BLaER1 treated with 17β-estradiol and CSF1 and Interleukin-3, amounts not matched to agents 10 nM and 100 nM (cell line): ENCODE measurements at regions not wholly inside any gene's neighbourhood (a gene's known extent, or its start where the extent isn't known, plus 50 kb on each side); places are given as distances from the start of the nearest gene placed in this dataset.
A peak's percentile ranks its signal among the peaks of the same experiment; 100 is the strongest.

ENCODE experiments used
- H3K27ac ChIP-seq, 11 experiments: shearing (Covaris generic); formaldehyde crosslinking; 2 replicates each; pipeline ENCODE4 v1.8.1; 2022
- H3K27me3 ChIP-seq, 11 experiments: shearing (Covaris generic); formaldehyde crosslinking; 2 replicates each; pipeline ENCODE4 v1.8.1; 2022
- H3K36me3 ChIP-seq, 11 experiments: shearing (Covaris generic); formaldehyde crosslinking; 2 replicates each; pipeline ENCODE4 v1.8.1; 2022
- H3K4me1 ChIP-seq, 10 experiments: shearing (Covaris generic); formaldehyde crosslinking; 2 replicates each; pipeline ENCODE4 v1.8.1; 2022
- H3K4me2 ChIP-seq, 11 experiments: shearing (Covaris generic); formaldehyde crosslinking; 2 replicates each; pipeline ENCODE4 v1.8.1; 2022
- H3K4me3 ChIP-seq, 10 experiments: shearing (Covaris generic); formaldehyde crosslinking; 2 replicates each; pipeline ENCODE4 v1.8.1; 2022
- H3K9ac ChIP-seq, 11 experiments: shearing (Covaris generic); formaldehyde crosslinking; 2 replicates each; pipeline ENCODE4 v1.8.1; 2022
- H3K9me3 ChIP-seq, 11 experiments: shearing (Covaris generic); formaldehyde crosslinking; replicated peaks in 1 of 11; 2 replicates each; pipeline ENCODE4 v1.8.1; 2022
- H4K20me1 ChIP-seq, 11 experiments: shearing (Covaris generic); formaldehyde crosslinking; 2 replicates each; pipeline ENCODE4 v1.8.1; 2022
- Cebpa-rat ChIP-seq, 11 experiments: shearing (Covaris generic); IDR thresholded peaks; 2 replicates each; pipeline ENCODE4 v1.8.1; 2022

DNA sequence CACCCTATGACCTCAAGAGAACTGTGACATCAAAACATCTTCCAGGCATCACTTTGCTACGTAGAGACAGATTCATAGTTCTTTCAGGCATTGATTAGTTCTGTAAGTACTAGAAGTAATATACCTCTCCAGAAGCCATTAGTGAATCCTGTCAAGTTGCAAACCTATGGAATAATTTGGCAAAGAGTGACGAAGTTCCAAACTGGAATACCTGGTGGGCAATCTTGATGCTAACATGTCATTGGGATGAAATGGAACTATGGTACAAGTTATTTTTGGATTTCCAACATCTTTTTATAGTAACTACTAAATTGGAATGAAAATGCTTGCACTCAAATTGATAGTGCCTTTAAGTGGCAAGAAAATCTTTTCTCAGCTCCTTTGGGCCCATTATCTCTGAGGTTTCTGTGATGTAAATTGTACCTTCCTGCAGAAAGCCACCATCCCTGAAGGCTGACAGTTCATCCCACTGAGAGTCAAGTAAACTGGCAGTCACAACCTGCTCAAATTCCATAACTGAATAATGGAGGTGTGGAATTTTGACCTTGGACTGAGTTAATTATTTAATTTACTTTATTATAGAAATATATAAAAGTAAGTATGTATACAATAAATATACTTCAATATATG, 435.5 kb downstream of the DTWD2 start:
- no peaks in the 10 kb centered on the region for H3K9me3 ChIP-seq

DNA sequence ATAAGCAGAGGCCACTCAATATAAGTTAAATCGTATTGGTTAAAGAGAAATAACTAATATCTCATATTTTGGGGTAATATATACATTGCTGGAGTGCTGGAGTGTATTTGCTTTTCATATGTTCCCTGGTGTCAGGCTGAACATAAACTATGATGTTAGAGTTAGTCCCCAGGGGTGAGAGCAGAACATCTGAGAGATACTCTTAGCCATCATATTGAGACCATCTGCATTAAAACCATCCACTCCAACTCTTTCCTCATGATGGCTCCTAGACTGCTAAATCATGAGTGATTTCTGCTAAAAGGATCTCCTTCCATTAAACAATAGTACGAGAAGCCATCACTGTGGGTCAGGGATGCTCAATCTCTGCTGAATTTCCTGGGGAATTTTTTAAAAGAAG, 436.2 kb downstream of the DTWD2 start:
- Histone ChIP-seq H3K27me3 (no peaks in the 10 kb centered on the region), H3K9me3 (no peaks in the 10 kb centered on the region), H3K4me2 (no peak overlapping the region), H4K20me1 (no peaks in the 10 kb centered on the region), H3K4me3 (no peak overlapping the region), H3K9ac (no peak overlapping the region), H3K36me3 (no peaks in the 10 kb centered on the region), H3K27ac (no peak overlapping the region), H3K4me1 (peaks cover 0 to 18% (median 4%) of the 10 kb centered on the region in 10 experiments; a peak in 11 of 20 replicates)
- TF ChIP-seq Cebpa-rat (IDR thresholded peaks at IDR 0.05), result no peak

More for the DNA sequence above, 435.5 kb downstream of the DTWD2 start:
- H4K20me1 ChIP-seq, result no peaks in the 10 kb centered on the region
- no peak overlapping the region for H3K4me3 ChIP-seq
- no peak overlapping the region for H3K4me2 ChIP-seq
- no peak overlapping the region for H3K27ac ChIP-seq
- no peaks in the 10 kb centered on the region for H3K36me3 ChIP-seq
- H3K4me1 ChIP-seq, result peaks cover 0 to 18% (median 7%) of the 10 kb centered on the region in 10 experiments; a peak in 11 of 20 replicates
- TF ChIP-seq Cebpa-rat (IDR thresholded peaks at IDR 0.05), result no peak
- H3K27me3 ChIP-seq, result no peaks in the 10 kb centered on the region
- H3K9ac ChIP-seq, result no peak overlapping the region

DNA sequence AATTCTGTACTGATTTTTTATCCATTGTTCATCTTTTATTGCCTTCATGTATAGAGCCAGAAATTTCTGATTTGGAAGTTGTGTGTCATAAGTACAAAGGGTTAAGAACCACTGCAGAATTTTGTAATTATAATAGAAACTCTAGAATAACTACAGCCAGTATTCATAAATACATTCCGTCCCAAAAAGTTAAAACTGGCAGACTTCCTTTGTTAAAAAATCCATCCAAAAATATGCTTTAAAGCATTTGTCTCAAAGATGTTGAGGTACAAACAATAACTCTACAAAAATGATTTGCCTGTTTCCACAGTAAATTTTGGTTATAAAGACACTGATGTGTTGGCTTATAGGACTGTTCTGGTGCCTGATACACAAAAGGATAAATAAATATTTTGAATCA, 436.6 kb downstream of the DTWD2 start:
- Histone ChIP-seq H3K4me3 (no peak overlapping the region), H3K9ac (no peak overlapping the region), H4K20me1 (no peaks in the 10 kb centered on the region), H3K4me1 (peaks cover 0 to 18% (median 3%) of the 10 kb centered on the region in 10 experiments; a peak in 9 of 20 replicates), H3K4me2 (no peak overlapping the region), H3K27ac (no peak overlapping the region), H3K27me3 (no peaks in the 10 kb centered on the region), H3K36me3 (no peaks in the 10 kb centered on the region), H3K9me3 (no peaks in the 10 kb centered on the region)
- TF ChIP-seq Cebpa-rat (IDR thresholded peaks at IDR 0.05), result no peak

DNA sequence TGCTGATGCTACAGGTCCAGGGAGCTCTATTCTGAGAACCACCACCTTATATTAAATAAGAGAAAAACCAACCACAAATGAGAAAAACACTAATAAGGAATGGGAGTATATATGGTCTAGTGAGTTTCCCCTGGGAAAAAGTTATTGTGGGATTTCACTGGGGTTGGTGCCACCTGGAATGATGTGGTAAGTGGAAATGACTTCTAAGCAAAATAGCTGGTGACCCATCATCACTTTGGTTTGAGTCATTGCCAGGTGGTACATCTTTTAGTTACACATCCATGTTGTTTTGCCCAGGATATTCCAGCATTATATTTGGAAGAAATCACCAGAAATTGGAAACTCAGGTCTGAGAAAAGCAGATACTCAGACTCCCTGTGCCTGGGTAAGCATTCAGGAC, 437.3 kb downstream of the DTWD2 start:
- no peak overlapping the region for H3K4me2 ChIP-seq
- no peak overlapping the region for H3K9ac ChIP-seq
- H3K27me3 ChIP-seq, result no peaks in the 10 kb centered on the region
- no peaks in the 10 kb centered on the region for H4K20me1 ChIP-seq
- H3K4me1 ChIP-seq, result peaks cover 0 to 18% (median 3%) of the 10 kb centered on the region in 10 experiments; a peak in 9 of 20 replicates
- H3K9me3 ChIP-seq, result no peaks in the 10 kb centered on the region
- no peak overlapping the region for H3K4me3 ChIP-seq
- H3K27ac ChIP-seq, result no peak overlapping the region
- H3K36me3 ChIP-seq, result no peaks in the 10 kb centered on the region
- no peak for TF ChIP-seq Cebpa-rat (IDR thresholded peaks at IDR 0.05)

DNA sequence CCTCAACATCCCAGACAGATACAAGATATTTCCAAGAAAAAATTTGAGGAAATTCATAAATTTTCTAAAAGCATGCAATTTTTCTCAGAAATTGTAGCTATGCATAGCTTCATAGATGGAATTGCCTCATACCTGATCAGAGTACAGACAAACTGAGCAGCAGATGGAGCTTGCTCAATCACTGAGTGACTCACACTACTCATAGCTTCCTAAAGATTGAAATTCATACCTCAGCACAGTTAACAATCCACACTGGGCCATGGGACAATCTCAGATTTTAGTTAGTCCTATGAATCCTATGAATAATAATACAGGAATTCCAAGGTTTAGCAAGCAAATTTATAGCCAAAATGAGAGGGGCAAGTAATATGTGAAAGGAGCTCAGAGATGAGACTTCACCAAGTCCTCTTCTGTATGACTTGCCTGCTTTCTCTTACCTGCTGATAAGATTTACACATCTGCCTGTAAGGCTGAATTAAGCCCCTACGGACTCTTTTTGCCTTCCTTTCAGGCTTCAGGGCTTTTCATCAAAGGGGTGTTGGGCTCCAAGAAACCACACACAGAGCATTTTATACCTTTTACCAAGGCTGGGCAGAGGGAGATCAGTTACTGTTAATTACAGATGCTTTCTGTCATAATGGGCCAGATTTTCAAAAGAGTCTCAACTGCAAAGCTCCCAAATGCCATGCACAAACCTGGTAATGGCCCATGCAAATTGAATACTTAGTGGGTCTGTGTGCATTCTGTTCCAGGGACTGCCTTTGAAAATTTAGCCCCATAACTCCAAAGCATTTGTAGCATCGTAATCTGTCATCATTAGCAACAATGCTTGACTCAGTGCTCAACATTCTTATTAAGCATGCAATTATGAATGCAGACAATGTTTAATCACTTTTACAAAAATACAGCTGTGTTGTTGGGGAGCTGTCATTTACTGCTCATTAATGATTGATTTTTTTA, 439.3 kb downstream of the DTWD2 start:
- no peak overlapping the region for H3K27ac ChIP-seq
- no peak for TF ChIP-seq Cebpa-rat (IDR thresholded peaks at IDR 0.05)
- no peaks in the 10 kb centered on the region for H3K27me3 ChIP-seq
- H3K9me3 ChIP-seq, result no peaks in the 10 kb centered on the region
- H3K4me1 ChIP-seq, result peaks cover 0 to 18% (median 3%) of the 10 kb centered on the region in 10 experiments; a peak in 9 of 20 replicates
- H4K20me1 ChIP-seq, result no peaks in the 10 kb centered on the region
- H3K36me3 ChIP-seq, result no peaks in the 10 kb centered on the region
- H3K4me3 ChIP-seq, result no peak overlapping the region
- H3K9ac ChIP-seq, result no peak overlapping the region
- H3K4me2 ChIP-seq, result peak overlapping the region in 4 of 11 experiments; percentile 3 to 39 (median 9); a peak in 4 of 22 replicates

DNA sequence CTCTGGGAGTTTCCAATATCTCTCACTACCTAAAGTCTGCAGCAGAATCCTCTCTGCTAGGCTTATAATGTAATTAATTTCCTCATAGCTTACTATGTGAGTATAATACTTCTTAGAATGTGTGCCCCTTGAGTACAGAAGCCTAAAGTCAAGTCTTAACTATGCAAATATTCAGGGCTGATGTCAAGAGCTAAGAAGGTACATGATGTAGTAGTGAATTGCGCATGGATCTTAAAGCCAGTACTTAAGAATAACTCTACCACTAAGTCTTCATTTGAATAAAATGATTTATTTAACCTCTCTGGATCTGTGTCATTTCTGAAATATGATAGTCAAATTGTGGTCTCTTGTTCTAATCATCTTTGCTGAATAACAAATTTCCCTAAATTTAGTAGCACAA, 442.9 kb downstream of the DTWD2 start:
- Histone ChIP-seq H3K36me3 (no peaks in the 10 kb centered on the region), H3K9me3 (peaks cover 0 to 4% (median 0%) of the 10 kb centered on the region in 11 experiments; a peak in 4 of 22 replicates), H3K27me3 (no peaks in the 10 kb centered on the region), H3K4me3 (no peak overlapping the region), H3K4me2 (no peak overlapping the region), H4K20me1 (no peaks in the 10 kb centered on the region), H3K27ac (no peak overlapping the region), H3K9ac (no peak overlapping the region), H3K4me1 (peaks cover 0 to 17% (median 0%) of the 10 kb centered on the region in 10 experiments; a peak in 7 of 20 replicates)
- TF ChIP-seq Cebpa-rat (IDR thresholded peaks at IDR 0.05), result no peak

DNA sequence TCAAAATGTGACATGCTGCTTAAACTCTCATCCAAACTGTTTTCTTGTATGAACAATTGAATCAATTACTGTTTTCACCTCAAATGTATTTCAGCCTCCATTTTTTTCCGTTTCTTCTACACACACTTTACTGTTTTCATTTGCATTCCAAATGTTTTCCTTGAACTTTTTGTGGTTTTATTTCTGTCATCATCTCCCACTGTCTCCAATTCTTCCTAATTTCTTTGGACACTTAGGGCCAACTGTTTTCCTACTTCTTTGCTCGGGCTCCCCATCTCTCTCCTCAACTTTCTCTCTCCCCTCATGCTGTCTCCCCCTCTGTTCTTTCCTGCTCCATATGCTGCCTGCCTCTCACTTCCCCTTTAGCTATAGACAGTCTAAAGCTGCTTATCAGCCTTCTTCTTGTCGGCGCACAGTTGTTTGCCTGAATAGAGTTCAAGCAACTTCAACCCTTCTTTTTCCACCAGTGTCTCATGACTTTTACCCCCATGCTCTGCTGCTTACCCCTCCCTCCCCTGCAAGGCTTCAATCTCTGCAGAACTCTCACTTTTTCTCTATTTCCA, 443.4 kb downstream of the DTWD2 start:
- Histone ChIP-seq H3K9ac (no peak overlapping the region), H4K20me1 (no peaks in the 10 kb centered on the region), H3K4me1 (peaks cover 0 to 12% (median 0%) of the 10 kb centered on the region in 10 experiments; a peak in 7 of 20 replicates), H3K9me3 (peaks cover 0 to 4% (median 0%) of the 10 kb centered on the region in 11 experiments; a peak in 4 of 22 replicates), H3K27ac (no peak overlapping the region), H3K36me3 (no peaks in the 10 kb centered on the region), H3K4me3 (no peak overlapping the region), H3K4me2 (no peak overlapping the region), H3K27me3 (no peaks in the 10 kb centered on the region)
- TF ChIP-seq Cebpa-rat (IDR thresholded peaks at IDR 0.05), result no peak

DNA sequence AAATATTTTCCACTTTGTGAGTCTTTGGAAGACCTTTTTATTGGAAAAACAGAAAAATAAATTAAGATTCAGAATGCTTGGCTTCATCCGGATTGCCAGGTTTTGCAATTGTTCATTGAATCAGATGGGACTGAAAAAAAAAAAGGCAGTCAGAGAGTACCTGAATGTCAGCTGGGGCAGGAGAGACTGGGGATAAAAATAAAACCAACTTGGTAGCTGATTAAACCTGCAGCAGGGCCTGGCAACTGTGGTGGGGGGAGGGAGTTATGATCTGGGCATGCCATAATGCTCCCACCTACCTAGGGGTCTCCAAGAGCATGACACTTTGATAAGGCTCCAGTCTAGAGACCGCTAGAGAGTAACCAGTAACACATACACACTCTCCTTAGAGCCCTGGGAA, 454.4 kb downstream of the DTWD2 start:
- H3K9me3 ChIP-seq, result no peaks in the 10 kb centered on the region
- H4K20me1 ChIP-seq, result no peaks in the 10 kb centered on the region
- H3K4me1 ChIP-seq, result peaks cover 0 to 10% (median 0%) of the 10 kb centered on the region in 10 experiments; a peak in 2 of 20 replicates
- no peaks in the 10 kb centered on the region for H3K27me3 ChIP-seq
- no peaks in the 10 kb centered on the region for H3K36me3 ChIP-seq
- H3K4me2 ChIP-seq, result no peak overlapping the region
- H3K27ac ChIP-seq, result no peak overlapping the region
- no peak overlapping the region for H3K9ac ChIP-seq
- no peak for TF ChIP-seq Cebpa-rat (IDR thresholded peaks at IDR 0.05)
- no peak overlapping the region for H3K4me3 ChIP-seq

DNA sequence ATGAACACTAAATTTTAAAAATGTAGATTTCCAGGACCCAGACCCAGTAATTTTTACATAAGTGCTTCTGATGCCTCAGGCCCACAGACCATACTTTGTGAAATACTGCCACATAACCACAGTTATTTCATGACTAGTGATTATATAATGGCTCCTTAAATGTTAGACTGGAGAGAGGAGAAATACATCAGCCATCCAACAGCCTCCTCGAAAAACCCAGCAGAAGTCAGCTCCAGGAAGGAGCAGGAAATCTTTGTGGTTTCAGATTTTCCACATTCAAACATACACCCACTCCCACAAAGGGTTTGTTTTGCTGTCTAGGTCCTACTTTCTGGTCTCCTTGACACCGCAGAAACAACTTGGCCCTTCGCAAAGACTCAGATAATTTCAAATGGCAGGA, 455.2 kb downstream of the DTWD2 start:
- H3K4me2 ChIP-seq, result 0 out of 22 replicates have a peak overlapping the region, but pooled peaks of 1 of the 11 experiments have one; percentile 26
- H4K20me1 ChIP-seq, result no peaks in the 10 kb centered on the region
- H3K27ac ChIP-seq, result no peak overlapping the region
- H3K36me3 ChIP-seq, result no peaks in the 10 kb centered on the region
- peaks cover under 1 to 10% (median 3%) of the 10 kb centered on the region in 10 experiments; a peak in 15 of 20 replicates for H3K4me1 ChIP-seq
- H3K27me3 ChIP-seq, result no peaks in the 10 kb centered on the region
- TF ChIP-seq Cebpa-rat (IDR thresholded peaks at IDR 0.05), result no peak
- H3K9ac ChIP-seq, result no peak overlapping the region
- H3K9me3 ChIP-seq, result no peaks in the 10 kb centered on the region
- H3K4me3 ChIP-seq, result no peak overlapping the region
